Erythroblast (primary cell): ENCODE measurements at regions not wholly inside any gene's neighbourhood (a gene's known extent, or its start where the extent isn't known, plus 50 kb on each side); places are given as distances from the start of the nearest gene placed in this dataset.

Experiments used
- DNase-seq, 2 experiments: peaks; one replicate each; lab custom pipeline; 2025; lab: John Stamatoyannopoulos, UW
- GATA1 ChIP-seq: IDR thresholded peaks from 2 replicates; pipeline ENCODE4 v1.6.1; 2011; ENCODE audit warnings: low read depth, mild to moderate bottlenecking, control low read depth, low read length, moderate library complexity
- POLR2A ChIP-seq: IDR thresholded peaks from 2 replicates; pipeline ENCODE4 v1.6.1; 2011; ENCODE audit warnings: mild to moderate bottlenecking, low read length

GRCh38 chr18:2108591-2108990 is 462.7 kb downstream of the METTL4 start:
- DNase-seq = no peak
- no peak for TF ChIP-seq GATA1
- no peak for TF ChIP-seq POLR2A

DNA sequence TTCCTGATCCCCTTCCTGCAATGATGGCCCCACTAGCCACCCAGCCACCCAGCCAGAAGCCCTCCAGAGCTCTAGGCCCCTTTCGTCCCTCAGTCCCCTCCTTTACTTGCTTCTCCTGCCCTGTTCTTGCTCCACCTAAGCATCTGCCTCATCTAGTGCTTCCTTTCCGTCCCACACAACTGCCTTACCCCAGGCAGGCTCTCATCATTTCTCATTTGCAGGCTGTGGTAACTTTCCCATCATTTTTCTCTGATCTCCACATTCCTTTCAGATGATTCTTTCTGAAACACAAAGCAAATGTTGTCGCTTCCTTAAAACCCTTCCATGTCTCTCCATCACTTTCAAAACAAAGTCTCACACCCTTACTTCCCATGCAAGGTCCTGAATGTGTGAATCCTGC is 459.8 kb downstream of the METTL4 start:
- TF ChIP-seq GATA1 (no peak), POLR2A (no peak)
- DNase-seq = no peak

DNA sequence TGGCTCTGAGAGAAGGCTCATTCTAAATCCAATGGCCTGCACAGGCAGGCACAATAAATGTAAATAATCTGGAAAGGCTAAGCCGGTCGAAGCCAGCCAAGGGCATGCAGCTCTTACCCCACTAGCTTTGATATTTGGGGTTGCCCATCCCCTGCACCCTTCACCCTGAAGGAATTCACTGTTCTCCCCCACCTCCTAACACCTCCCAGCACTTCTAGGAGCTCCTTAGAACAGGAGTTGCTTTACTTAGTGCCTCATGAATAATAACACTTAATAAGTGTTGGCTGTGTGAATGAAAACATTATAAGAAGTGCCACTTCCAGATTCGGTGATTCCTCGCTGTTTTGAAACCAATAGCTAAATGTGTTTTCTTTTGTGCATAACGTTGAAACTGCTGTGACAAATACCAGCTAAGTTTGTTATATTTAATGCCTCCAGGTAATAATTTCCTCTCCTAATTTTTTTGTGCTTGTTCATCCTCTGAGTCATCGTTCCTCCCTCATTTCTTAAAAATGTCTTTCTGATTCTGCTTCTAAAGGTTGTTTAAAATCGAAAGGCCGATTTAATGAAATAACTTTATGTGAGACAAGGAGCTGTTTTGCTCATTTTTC is 458.8 kb downstream of the METTL4 start:
- no peak for DNase-seq
- TF ChIP-seq POLR2A (no peak), GATA1 (no peak)

GRCh38 chr18:2114289-2114688 is 457.0 kb downstream of the METTL4 start:
- TF ChIP-seq POLR2A (no peak), GATA1 (no peak)

DNA sequence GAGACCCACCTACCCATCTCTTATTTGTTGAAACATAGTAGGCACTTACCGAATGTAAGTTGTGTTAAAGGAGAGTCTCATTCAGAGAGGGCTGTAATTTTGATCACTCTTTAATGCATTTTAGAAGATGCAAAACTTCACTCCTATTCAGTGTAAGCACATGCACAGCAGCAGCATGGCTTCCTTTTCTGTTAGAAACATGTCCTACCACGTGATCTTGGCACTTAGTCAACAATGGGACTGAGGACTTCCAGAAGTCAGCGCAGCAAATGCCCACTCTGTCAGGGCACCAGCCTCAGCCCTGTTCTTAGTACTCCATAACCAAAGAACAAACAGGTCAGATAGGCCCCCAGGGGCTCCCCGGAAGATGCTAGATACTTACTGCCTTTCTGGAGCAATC is 456.5 kb downstream of the METTL4 start:
- no peak for DNase-seq
- TF ChIP-seq POLR2A = no peak
- no peak for TF ChIP-seq GATA1

More at GRCh38 chr18:2114289-2114688, 457.0 kb downstream of the METTL4 start:
- DNase-seq = no peak

DNA sequence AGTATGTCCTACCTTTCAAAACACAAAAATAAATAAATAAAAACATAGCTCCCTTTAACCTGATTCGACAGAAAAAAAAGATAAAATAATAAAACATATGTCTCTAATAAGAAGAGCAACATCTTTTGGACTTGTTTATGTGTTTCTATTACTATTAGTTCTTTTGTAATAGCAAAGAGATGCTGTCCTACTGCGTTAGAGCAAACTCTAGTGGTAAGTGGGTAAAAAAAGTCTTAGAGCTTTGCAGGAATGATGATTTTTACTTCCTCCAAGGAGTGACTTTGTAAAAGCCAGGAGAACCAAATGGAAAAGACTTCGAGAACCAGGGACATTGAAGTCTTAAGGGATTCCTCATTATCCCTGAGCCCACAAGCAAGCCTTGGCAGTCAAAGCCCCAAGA is 450.1 kb downstream of the METTL4 start:
- no peak for TF ChIP-seq GATA1
- no peak for TF ChIP-seq POLR2A
- DNase-seq = no peak

- DNase-seq = no peak
- no peak for TF ChIP-seq GATA1
- no peak for TF ChIP-seq POLR2A
Measured at GRCh38 chr18:2123077-2123476, 448.2 kb downstream of the METTL4 start.

GRCh38 chr18:2134364-2134763 is 436.9 kb downstream of the METTL4 start:
- no peak for DNase-seq
- no peak for TF ChIP-seq GATA1
- TF ChIP-seq POLR2A = no peak

DNA sequence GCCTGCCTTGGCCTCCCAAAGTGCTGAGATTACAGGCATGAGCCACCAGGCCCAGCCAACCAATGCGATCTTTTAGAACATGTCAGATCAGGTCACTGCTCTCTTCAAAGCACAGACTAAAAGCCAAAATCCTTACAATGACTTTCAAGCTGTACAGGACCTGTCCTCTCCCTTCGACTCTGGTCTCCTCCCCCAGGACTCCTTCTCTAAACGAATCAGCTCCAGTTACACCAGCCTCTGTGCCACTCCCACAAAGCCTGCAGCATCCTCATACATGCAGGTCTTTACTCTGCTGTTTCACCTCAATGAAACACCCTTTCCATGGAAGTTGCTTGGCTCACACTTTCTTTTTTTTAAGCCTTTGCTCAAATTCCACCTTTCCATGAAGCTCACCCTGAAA is 436.0 kb downstream of the METTL4 start:
- DNase-seq = no peak

DNA sequence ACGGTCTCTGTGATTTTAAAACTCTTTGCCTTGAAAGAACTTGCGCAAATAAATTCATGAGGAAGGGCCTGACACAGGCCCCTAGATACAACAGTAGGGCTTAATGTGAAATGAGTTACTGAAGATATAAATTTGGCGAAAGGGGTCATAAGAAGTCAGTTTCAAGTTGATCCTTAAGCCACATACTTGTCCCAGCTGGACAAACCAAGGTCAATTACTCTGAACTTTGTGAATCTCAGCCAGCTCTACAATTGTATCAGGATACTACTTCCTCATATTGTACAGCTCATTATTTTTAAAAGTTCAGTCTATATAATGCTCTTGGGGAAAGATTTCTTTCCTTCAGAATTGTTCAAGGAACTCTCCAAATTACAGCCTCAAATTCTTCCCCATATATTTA is 432.8 kb downstream of the METTL4 start:
- DNase-seq = no peak
- TF ChIP-seq POLR2A = no peak
- no peak for TF ChIP-seq GATA1

More for the DNA sequence above, 436.0 kb downstream of the METTL4 start:
- TF ChIP-seq GATA1 = no peak
- no peak for TF ChIP-seq POLR2A

DNA sequence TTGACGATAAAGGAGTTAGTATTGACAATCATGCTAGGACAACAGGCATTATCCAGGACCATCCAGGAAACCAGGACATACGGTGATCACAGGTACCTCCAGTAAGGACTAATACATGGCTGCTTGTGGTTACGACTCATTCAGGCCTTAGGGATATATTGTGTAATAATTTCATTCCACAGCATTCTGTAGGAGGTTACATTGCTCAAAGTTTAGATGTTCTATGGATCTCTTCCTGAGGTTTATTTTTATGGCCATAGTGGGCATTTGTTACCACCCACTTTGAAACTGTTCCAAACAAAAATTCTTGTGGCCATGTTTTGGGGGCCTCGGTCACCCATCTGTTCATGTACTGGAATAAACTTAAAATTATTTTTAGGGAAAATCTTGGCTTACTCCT is 431.6 kb downstream of the METTL4 start:
- TF ChIP-seq GATA1 (no peak), POLR2A (no peak)
- no peak for DNase-seq

DNA sequence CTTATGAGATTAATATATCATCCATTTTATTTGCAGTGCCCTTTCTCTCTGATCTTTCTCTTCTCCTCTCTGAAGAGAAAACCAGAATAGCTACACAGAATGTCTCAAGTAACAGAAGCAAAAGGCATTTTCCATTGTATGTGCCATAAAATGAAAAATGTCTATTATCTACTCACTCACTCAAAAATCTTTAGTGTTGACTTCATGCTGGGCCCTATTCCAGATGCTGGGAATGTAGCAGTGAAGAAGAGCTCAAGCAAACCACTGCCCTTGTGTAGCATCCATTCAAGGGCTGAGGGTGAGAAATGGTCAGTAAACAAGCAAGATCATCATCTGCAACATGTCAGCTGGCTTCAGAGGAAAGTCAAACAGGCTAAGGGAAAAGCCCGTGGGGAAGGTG is 427.7 kb downstream of the METTL4 start:
- TF ChIP-seq GATA1 (no peak), POLR2A (no peak)

DNA sequence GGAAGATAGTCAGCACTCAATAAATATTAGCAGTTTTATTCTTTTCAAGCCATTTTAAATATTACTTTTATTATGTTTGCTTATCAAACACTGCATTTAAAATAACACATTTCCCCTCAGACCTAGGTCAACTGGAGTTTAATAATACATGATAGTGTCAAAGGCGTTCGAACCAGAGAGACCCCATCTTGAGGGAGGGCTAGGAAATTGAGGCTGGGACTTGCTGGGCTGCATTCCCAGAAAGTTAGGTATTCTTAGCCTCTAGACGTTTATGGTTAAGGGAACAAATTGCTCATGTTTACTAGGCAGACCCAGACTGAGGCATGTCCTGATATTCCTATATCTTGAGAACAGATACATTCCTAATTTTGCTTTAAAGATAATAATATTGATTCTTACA is 426.5 kb downstream of the METTL4 start:
- DNase-seq = no peak
- TF ChIP-seq POLR2A (no peak), GATA1 (no peak)

More for the DNA sequence above, 427.7 kb downstream of the METTL4 start:
- DNase-seq = no peak

DNA sequence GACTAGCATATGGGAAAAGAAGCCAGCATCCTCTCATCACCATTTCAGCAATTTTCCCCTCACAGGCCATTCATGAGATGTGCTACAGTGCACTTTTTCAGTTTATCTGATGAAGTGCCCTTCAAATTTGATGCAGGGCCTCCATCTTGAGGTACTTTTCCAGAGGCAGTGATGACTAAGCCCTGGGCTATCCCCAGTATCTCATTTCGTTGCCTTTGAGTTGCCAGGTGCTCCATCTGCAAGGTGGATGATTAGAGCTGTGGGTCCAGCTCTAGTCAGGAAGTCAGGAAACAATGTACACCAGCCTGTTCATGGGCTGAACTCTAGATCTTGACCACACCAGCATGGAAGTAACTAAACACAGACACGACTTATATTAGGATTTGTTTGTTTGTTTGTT is 425.2 kb downstream of the METTL4 start:
- TF ChIP-seq POLR2A = no peak

DNA sequence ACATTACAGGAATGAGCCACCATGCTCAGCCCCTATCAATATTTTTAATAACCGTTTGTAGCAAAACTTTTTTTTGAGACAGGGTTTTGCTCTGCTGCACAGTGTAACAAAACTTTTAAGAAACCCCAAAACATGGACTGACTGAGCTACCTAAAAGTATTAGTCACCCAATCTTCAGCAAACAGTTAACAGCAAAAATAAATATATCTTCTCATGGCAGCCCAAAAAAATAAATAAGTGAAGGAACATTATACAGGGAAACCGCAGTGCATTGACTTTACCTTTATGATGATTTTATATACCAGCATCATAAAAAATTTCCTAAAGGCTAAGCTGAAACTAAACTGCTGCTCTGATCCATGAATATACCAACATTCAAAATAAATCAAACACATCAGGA is 424.6 kb downstream of the METTL4 start:
- DNase-seq = no peak
- no peak for TF ChIP-seq GATA1
- TF ChIP-seq POLR2A = no peak

More for the DNA sequence above, 425.2 kb downstream of the METTL4 start:
- no peak for DNase-seq
